ENCODE measurements at regions not wholly inside any gene's neighbourhood (a gene's known extent, or its start where the extent isn't known, plus 50 kb on each side); places are given as distances from the start of the nearest gene placed in this dataset.

GRCh38 chr2:200013906-200014305 is 58.5 kb downstream of the MAIP1 start:
- no peak overlapping the region for H3K27ac ChIP-seq
- CTCF ChIA-PET = interaction anchor here (0.7 kb wide), 1 partner anchor 326 kb away, joined by 4 read pairs; no protein-coding TSS in a partner anchor
- POLR2A ChIA-PET (ENCODE audit: low non-redundant PET) = no interaction called here
- TF ChIP-seq CTCF (conservative IDR thresholded peaks at IDR 0.05; ENCODE audit: low read depth) = no peak
- no peak for DNase-seq (ENCODE audit: low spot score)

- H3K27ac ChIP-seq = no peak overlapping the region
- DNase-seq (ENCODE audit: low spot score) = no peak
- TF ChIP-seq CTCF (conservative IDR thresholded peaks at IDR 0.05; ENCODE audit: low read depth) = no peak
- CTCF ChIA-PET = interaction anchor here (0.7 kb wide), 1 partner anchor 1853 kb away, joined by 4 read pairs; no protein-coding TSS in a partner anchor
- POLR2A ChIA-PET (ENCODE audit: low non-redundant PET) = no interaction called here
These were observed 66.2 kb downstream of the MAIP1 start for GRCh38 chr2:200021449-200022114.

GRCh38 chr2:200022511-200022910 is 67.1 kb downstream of the MAIP1 start:
- TF ChIP-seq CTCF (conservative IDR thresholded peaks at IDR 0.05; ENCODE audit: low read depth) = no peak
- DNase-seq (ENCODE audit: low spot score) = no peak
- no peak overlapping the region for H3K27ac ChIP-seq
- POLR2A ChIA-PET (ENCODE audit: low non-redundant PET) = no interaction called here
- CTCF ChIA-PET = no interaction called here

- no peak for TF ChIP-seq CTCF (conservative IDR thresholded peaks at IDR 0.05; ENCODE audit: low read depth)
- ChIA-PET CTCF (no interaction called here), POLR2A (ENCODE audit: low non-redundant PET) (no interaction called here)
- DNase-seq (ENCODE audit: low spot score) = no peak
- no peak overlapping the region for H3K27ac ChIP-seq
These were observed 68.2 kb downstream of the MAIP1 start for GRCh38 chr2:200023570-200023969.

- CTCF ChIA-PET = no interaction called here
- no peak for DNase-seq (ENCODE audit: low spot score)
- H3K27ac ChIP-seq = no peak overlapping the region
- TF ChIP-seq CTCF (conservative IDR thresholded peaks at IDR 0.05; ENCODE audit: low read depth) = no peak
- POLR2A ChIA-PET (ENCODE audit: low non-redundant PET) = no interaction called here
These were observed 70.3 kb downstream of the MAIP1 start for GRCh38 chr2:200025717-200026116.

DNA sequence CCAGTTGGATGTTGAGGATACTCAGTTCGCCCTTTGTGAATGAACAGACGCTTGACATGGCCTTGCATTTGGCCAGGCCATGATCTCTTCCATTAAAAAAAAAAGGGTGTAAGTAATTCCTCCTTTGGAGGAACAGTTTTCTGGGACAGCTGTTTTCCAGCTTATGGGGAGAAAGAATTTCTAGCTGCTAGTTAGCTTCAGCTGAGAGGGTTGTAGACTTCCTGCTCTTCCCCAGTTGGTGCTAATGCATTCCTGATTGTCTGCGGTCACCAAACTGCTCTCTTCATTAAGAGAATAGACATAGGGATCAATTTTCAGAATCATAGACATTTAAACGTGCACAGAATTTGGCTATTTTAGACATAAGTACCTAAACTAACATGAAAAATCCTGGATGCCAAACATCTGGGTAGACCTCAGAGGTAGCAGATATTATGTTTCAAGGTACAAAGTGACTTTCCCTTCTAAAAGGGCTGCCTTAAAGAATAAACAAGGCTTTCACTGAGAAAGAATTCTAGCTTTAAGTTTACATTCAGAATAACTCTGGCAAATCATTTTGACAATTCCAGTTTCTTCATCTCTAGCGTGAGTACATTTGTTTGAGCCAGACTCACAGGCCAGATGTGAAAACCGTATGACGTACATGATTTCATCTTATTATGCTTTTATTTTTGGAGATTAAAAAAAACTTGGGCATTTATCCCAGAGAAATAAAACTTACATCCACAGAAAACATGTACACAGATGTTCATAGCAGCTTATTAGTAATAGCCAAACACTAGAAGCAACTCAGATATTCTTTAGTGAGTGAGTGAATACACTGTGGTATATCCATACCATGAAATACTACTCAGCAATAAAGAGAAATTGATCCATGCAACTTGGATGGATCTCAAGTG is 71.2 kb downstream of the MAIP1 start:
- DNase-seq (ENCODE audit: low spot score) = no peak
- POLR2A ChIA-PET (ENCODE audit: low non-redundant PET) = no interaction called here
- CTCF ChIA-PET = interaction anchor here (0.6 kb wide), 1 partner anchor 32 kb away, joined by 4 read pairs; no protein-coding TSS in a partner anchor
- H3K27ac ChIP-seq = no peak overlapping the region
- no peak for TF ChIP-seq CTCF (conservative IDR thresholded peaks at IDR 0.05; ENCODE audit: low read depth)
